Ureter (tissue), 1 donor: ENCODE measurements at regions not wholly inside any gene's neighbourhood (a gene's known extent, or its start where the extent isn't known, plus 50 kb on each side); places are given as distances from the start of the nearest gene placed in this dataset.
"Not testable (repeated sequence)": the region's sequence is repeated elsewhere in the genome, so short reads cannot be mapped to it uniquely, and the experiment has no call there.

Source experiments
- DNase-seq: peaks from one replicate; pipeline ENCODE4 v3.0.0-alpha.2; 2020; ENCODE audit warnings: low spot score
- donor health status: DM: yes; HTN: yes; CAD: no.

DNA sequence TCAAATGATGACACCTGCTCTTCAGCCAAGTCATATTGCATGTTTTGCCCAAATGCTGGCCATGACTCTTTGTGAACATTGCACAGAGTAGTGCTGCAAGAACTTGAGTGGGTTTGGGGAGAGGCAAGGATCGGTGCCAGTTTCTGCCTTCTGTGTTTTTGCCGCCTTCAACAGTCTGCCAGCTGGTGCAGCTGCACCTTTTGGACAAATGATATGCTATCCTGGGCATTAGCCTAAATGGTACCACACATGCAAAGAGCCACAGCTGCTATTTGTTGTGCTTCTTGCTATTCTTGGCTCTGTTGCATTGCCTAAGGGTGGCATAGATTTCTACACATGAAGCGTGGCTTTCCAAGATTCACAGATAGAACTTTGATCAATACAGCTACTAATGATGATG is 189.0 kb upstream of the CCN2 start:
- DNase-seq, result no peak

DNA sequence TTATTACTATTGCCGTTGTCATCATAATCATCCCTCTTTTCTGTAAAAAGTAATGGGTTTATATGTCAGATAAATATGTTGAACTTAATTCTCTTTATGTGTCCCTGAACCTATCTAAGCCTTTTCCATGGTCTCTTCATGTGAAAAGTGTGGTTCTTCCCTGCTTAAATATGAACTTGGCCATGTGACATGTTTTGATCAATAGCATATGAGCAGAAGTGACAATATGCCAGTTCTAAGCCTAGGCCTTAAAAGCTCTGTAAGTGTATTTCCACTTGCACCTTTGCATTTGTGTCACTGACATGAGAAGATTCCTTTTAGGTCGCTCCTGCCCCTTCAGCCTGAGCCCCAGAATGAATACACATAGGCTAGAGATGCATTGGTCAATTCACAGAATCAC is 188.4 kb upstream of the CCN2 start:
- DNase-seq, result no peak

DNA sequence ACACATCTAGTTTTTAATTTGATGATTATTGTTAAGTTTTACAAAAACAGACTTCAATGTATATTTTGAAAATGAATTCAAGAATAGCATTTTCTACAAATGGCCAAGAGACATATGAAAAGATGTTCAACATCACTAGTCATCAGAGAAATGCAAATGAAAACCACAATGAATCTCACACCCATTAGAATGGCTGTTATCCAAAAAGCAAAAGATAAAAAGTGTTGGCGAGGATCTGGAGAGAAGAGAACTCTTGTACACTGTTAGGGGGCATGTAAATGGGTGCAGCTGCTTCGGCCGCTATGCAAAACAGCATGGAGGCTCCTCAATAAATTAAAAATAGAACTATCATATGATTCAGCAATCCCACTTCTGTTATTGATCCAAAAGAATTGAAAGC is 185.8 kb upstream of the CCN2 start:
- no peak for DNase-seq

DNA sequence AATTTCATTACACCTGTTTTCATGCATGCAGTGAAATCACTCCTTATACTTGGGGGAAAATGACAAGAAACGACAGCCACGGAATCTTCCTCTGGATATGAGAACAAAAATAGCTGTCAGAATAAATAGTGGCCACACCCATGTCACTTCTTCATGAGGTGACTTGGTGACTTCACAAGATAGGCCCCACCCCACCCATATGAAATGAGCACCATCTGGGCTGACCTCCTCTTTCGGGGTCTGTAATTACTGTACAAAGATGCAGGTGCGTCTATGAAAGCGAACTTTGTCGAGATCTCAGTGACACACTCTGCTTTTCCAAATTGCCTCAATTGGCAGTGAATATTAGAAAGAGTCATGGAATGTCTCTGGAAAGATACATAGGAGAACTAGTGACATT is 184.2 kb upstream of the CCN2 start:
- no peak for DNase-seq

DNA sequence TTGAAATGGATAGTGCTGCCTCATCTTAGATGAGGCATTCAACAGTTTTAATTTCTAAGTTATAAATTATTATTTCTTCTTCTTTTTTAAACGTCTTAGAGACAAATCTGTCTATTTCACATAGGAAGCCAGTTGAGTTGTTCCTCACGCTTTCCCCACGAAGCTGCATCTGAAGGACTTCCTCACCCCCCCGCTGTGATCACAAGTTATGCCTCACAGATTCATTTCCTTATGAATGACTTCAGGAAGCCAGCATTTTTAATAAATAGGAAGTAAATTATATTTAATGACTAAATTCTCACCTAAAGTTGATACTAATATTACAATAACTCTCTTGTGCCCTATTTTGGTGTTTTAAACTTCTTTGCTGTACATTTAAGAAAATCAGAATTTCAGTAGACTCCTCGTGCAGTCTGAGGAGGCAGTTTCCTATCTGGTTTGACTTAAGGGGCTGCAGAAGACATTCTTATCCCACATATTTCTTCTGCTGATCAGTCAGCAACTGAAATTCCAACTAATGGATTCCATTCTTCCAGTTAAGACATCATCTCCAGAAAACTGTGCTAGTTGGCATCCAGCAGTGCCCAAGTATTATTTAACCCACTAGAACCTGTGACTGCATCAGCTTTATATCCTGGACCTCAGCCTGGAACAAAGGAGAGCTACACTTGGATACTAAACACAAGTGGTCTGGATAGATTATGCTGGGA is 182.7 kb upstream of the CCN2 start:
- DNase-seq, result no peak

DNA sequence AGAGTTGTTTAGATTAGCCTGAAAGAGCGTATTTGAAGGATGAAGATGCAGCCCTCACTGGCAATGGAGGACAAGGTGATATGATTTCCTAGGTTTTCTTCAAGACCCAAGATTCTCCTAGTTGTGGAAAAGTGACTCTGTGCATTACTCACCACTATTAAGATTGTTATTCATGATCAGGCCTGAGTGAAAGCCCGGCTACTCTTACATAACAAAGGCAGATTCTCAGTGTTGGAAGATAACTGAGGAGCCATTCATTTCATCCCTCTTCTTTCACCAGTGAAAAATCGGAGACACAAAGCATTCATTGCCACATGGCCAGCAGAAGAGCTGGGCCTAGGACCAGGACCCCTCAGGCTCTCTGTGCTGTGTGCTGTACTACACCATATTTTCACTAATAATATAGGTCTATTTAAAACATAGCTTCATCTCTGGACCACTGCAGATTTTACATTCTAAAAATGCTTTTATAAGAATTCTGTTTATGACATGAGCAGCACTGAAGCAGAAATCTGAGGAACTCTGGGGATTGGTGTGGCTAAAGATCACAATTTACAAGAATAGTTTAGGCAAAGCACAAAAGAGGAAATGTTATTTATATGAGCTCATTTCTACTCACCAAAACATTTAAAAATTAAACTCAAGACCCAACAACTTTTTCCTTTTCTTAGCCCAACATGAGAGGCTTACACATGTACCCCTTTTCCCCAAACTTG is 181.9 kb upstream of the CCN2 start:
- DNase-seq, result no peak

DNA sequence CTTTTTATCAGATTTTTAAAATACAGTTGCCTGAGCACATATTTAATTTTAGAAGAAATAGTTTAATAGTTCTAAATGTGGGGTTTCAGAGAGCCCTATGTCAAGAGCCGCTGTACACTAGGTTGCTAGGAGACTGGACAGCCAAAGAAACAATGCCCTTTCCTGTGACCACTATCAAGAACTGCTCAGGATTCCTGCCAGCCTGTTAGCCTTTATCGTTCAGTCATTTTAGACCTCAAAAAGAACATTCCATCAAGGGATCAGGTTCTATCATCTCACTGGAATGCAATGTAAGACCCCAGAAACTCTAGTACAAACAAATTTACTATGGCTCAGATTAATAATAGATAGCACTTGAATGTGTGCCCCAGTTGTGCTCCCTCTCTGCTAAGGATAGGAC is 181.2 kb upstream of the CCN2 start:
- no peak for DNase-seq

DNA sequence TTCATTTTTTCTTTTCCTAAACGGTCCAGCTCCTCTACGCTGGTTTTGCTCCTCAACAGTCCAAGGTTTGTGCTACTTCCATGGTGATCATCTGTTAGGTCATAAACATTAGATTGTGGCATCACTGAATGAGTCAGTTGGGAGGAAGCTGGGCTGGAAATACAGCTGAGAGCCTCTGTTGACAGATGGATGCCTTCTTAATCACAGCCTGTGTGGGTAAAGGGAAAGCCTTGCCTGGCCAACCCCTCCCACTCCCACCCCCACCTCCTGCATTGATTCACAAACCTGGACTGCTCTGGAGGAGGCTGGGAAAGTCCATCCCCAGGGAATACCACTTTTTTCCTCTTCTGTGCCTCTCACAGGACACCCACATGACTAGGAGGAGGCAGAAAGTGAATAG is 180.6 kb upstream of the CCN2 start:
- no peak for DNase-seq

DNA sequence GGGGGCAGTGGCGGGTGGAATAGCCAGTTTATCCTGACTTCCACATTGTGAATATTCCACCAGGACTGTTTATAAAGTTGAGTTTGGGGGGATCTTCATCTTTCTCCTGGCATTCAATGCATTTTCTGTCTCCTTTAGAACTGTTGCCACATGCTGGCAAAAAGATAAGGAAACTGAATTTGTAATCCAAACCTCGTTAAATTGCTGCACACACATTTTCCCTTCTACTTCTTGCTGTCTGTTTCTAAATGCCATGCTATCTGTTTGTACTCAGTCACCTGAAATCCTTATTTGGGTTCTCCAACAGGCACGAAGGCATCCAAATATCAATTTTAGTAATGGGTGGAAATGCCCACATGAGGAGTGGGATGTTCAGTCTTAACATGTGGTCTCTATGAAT is 180.2 kb upstream of the CCN2 start:
- DNase-seq, result no peak

DNA sequence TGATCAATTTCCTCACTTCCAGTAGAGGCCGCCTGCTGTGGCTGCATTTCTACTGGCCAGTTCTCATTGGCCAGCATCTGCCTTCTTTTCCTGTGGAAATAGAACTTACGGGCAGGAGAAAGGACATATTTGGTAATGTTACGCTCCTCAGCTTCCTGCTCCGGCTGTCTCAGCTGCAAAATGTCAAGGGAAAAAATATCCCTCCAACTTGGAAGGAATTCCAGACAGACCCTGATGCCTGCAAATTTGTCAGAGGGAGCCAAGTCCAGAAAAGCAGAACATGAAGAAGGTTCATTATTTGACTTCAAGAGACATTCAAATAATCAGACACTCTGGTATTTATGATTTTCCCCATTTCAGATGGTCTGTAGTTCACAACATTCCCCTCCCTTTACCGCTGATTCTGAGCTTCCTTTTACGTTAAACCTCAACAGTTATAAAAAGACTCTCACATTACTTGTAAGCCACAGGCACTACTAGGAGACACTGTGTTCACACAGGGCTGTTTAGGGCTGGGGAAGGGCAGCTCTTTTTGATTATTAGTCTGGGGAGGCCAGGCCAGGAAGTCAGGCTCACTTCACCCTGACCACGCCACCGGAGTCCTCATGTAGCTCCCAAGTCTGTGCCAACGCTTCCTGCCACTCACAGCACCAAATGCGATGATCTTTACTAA is 179.6 kb upstream of the CCN2 start:
- peak; percentile 51 for DNase-seq

DNA sequence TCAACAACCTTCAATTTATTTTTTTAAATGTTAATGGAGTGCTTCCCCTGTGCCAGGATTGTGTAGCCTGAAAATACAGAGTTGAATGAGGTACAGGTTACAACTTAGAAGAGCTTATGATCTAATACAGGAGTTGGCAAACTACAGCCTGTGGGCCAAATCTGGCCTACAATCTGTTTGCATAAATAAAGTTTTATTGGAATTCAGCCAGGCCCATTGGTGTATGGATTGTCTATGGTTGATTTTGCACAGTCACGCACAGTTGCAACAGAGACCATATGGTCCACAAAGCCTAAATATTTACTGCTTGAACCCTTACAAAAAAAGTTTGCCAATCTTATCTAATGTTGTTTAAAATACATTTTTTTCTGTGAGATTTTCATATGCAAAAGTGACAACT is 177.3 kb upstream of the CCN2 start:
- no peak for DNase-seq

DNA sequence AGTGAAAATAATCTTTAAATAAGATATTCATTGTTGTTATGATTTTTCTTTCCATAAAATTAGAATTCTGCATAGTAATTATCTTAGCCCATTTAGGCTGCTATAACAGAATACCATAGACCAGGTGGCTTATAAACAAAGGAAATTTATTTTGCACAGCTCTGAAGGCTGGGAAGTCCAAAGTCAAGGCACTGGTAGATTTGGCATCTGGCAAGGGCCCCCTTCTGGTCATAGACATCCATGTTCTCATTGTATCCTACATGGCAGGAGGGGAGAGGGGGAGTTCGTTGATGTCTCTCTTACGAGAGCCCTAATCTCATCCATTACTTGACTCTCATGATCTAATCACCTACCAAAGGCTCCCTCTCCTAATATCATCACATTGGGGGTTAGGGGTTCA is 175.0 kb upstream of the CCN2 start:
- no peak for DNase-seq

DNA sequence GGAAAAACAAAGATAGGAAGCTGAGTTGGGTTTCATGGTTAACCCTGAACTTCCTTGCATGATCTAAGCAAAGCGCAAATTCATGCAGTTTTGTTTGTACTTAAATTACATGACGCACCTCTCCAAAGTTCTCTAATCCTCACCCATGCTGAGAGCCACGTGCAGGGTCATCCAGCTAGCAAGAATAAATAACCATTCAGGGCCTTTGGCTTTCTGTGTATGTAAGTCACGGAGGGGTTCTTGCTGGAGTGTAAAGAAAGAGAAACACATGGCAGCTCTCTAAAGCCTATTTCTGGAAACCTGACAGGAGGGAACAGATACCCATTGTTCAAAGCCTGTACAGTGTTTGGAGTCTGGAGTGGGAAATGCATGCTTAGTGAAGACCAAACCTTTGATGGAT is 171.7 kb upstream of the CCN2 start:
- no peak for DNase-seq

DNA sequence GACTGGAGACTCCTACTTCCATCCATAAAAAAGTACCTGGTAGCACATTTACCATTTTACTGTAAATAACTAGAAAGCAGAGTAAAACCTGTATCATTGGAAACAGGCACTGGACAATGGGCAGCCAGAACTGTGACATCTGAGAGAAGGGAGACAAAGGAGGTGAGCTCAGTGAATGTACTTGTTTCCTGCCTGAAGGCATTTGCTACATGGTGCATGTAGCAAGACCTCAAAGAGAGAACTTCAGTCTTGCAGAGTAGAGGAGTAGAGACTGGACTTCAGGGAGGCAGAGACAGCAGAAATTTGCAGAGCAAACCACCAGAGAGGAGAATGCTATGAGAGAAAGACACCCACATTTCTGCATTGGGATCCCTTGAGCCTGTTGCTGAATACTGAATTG is 171.0 kb upstream of the CCN2 start:
- no peak for DNase-seq

DNA sequence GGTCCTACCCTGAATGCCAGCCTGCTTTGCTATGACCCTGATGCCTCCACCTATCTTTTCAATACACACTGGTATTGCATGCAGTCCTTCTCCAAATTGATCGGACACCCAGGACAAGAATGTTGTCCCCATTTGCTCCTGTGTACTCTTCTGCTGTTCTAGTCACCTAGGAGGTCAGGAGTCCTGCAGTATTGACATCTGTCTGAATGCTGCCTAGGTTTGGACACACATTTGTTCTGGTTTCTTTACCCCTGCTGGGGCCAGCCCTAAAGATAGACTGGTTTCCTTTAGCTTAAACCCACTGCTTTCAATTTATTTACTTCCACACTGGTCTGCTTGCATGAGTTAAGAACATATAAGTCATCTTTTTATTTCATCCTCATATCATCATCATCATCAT is 167.0 kb upstream of the CCN2 start:
- DNase-seq, result no peak

DNA sequence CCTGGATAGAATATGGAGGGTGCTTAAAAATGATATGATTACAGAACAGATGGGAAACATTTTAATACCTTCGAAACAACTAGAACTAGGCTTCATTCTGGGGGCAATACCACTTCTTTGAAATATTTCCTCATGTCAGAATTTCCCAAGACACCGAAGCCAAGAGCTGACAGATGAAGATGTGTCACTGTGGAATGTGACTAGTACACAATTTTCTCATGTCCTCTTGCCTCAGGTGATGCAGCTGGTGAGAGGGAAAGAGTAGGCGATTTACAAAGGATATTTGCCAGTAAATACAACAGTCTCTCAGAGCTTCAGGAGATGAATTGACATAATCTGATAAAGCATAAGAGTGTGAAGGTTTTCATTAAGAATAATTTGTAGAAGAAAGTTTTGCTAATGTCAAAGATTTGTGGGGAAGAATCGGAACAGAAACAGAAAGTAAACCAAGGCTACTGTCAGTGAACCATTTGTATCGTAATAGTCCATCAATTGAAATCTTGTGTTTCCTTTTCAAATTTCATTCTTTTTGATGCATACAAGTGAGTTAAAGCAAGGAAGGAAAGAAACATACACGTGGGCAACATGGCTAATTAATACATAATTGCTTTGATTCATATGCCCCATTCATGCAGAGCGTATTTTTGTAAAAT is 164.7 kb upstream of the CCN2 start:
- DNase-seq, result no peak

DNA sequence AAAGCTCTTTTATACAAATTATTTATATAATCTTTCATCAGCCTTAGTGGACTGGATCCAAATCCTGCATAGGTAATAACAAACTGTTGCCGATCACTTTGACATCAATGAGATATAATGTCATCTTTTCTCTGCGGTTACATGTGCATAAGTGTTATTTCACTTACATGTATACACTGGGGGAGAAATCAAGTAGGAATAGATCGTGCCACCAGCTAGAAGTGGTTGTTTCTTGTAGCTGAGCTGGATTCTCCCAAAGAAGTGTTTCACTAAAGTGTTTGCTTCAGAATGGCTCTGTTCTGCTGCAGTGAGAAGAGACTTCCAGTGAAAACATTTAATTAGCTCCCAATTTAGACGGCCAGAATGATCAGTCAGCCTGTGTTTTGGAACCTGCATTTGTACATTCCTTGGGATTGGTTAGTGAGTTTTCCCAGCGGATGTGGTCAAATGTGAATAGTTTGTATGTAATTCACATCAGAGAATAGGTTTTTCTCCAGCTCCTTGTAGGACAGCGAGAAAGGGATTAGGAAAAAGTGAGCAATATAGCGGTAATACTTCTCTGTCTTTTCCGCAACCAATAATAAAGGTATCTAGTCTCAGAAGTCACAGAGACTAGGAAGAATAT is 163.1 kb upstream of the CCN2 start:
- no peak for DNase-seq

DNA sequence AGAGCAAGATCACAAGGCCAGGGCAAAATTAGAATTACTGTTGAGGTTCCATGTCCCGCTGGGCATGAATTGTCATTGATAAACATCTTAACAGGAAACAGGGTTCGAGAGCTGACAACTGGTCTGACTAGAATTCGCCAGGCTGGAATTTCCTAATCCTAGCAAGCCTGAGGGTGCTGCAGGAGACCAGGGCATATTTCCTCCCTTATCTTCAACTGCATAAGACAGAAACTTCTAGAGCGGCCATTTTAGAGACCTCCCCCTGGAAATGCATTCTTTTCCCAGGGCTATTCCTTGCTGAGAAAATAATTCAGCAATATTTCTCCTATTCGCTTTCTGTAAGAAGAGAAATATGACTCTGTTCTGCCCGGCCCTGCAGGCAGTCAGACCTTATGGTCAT is 158.6 kb upstream of the CCN2 start:
- not testable (repeated sequence) for DNase-seq

DNA sequence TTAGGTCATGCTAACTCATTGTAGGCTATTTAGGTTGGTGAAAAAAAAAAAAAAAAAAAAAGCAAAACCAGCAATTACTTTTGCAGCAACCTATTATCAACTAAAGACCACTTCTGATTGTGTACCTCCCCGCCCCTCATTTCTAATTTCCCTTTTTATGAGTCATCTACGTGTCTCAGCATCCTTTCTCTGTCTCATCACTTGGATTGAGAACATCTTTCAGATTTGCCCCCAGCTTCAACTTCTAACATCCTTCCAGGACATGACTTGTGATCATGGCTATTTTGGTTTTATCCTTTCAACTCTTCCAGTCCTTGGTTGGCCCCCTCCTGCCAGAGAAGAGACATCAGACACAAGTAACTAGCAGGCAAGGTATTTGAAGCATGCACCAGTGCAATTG is 156.7 kb upstream of the CCN2 start:
- DNase-seq, result no peak

DNA sequence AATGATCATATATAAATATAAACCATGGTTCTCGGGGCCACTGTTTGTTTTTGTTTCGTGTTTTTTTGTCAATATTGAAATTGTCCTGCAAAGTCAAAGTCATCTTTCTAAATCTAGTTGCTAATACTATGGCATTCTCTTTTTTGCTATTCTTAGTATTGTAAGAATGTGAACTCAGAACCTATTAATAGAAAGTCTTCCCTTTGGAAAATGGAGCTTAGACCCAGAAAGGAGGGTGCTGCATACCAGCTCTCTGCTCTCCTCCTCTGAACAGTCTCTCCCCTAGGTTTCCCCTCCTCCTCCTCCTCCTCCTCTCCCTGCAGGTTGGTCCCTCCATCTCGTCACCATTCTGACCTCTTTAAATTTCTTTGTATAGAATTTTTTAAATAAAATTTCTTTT is 150.4 kb upstream of the CCN2 start:
- no peak for DNase-seq

DNA sequence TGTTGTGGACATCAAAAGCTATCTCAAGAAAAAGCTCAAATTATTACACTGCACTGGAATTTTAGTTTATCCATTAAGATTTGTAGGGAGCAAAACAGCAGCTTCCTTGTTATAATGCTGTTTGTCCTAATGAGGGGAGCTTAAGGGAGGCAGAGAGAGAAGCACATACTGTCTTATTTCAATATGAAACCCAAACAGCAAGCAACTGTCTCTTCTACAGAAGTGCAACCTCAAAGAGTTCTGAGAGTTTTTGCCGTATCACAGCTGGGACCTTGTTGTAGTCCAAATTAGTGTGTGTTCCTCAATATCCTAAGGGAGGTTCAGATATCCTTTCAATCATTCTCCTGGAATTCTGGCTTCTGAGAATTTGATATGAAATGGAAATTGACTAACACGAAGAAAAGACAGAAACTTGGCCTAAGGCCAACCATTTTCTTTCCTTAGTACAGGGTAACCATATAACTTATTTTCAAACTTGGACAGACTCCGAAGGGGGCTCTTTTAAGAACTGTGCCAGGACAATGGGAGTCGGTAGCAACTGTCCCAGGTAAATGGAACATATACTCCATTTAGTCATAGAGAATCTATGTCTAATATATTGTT is 149.3 kb upstream of the CCN2 start:
- DNase-seq, result no peak

DNA sequence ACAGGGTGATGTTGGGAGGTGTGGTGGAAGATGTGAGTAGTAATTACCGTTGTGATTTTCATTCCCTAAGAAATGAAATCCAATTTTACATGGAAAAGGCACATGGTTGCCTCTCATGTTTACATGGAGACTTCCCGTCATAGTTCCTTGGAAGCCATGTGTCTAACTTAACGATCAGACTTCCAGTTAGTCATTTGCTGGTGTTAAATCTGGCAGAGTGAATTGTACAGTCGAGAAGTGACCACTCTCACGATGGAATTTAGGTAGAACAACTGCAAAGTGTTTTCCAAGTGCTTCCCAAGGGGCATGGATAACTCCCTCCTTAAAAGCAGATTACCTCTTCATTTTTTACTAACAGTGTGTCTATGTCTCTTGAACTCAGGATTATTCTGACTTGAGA is 145.8 kb upstream of the CCN2 start:
- DNase-seq, result no peak
